ENCODE measurements at regions not wholly inside any gene's neighbourhood (a gene's known extent, or its start where the extent isn't known, plus 50 kb on each side); places are given as distances from the start of the nearest gene placed in this dataset.

DNA sequence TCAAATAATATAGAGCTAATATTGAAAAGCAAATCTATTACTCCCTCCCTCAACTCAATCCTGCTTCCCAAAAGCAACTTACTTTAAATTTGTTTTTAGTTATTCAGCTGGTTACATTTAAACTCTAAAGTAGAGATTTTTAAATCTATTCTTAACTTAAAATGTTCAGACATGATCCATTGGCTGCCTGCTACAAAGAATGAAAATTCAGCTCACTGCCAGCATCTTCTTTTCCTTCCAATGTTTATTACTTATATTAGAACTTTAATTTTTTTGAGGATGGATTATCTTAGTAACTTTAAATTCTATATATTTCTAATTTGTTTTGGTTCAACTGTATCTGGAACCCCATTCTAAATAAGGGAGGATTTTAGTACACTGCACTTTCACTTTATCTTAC, 163.2 kb downstream of the TMEM167A start:
- ATAC-seq (ENCODE audit: insufficient read depth, low read depth) (no peak), DNase-seq (no peak)
- H2AFZ ChIP-seq (ENCODE audit: low read depth, low read length): no peak overlapping the region
- H3K36me3 ChIP-seq (ENCODE audit: insufficient read depth, low read length): no peaks in the 10 kb centered on the region
- peaks cover 45% of the 10 kb centered on the region for H3K4me1 ChIP-seq (ENCODE audit: insufficient read depth, low read length)
- no peaks in the 10 kb centered on the region for H3K27me3 ChIP-seq (ENCODE audit: insufficient read depth, low read length, poor library complexity)
- no peak for TF ChIP-seq EZH2 (IDR thresholded peaks at IDR 0.05; ENCODE audit: borderline replicate concordance, low read depth, low read length, severe bottlenecking)
- TF ChIP-seq, protein P1, sequence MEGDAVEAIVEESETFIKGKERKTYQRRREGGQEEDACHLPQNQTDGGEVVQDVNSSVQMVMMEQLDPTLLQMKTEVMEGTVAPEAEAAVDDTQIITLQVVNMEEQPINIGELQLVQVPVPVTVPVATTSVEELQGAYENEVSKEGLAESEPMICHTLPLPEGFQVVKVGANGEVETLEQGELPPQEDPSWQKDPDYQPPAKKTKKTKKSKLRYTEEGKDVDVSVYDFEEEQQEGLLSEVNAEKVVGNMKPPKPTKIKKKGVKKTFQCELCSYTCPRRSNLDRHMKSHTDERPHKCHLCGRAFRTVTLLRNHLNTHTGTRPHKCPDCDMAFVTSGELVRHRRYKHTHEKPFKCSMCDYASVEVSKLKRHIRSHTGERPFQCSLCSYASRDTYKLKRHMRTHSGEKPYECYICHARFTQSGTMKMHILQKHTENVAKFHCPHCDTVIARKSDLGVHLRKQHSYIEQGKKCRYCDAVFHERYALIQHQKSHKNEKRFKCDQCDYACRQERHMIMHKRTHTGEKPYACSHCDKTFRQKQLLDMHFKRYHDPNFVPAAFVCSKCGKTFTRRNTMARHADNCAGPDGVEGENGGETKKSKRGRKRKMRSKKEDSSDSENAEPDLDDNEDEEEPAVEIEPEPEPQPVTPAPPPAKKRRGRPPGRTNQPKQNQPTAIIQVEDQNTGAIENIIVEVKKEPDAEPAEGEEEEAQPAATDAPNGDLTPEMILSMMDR (IDR thresholded peaks at IDR 0.05; ENCODE audit: borderline replicate concordance, extremely low read depth, low read length, poor library complexity, severe bottlenecking): no peak
- H3K4me2 ChIP-seq (ENCODE audit: insufficient read depth, low read length): no peak overlapping the region
- H3K27ac ChIP-seq (ENCODE audit: low read length): no peak overlapping the region
- no peaks in the 10 kb centered on the region for H4K20me1 ChIP-seq (ENCODE audit: insufficient read depth, low read length)
- peaks cover 8% of the 10 kb centered on the region for H3K9me3 ChIP-seq (ENCODE audit: insufficient read depth, low read length, severe bottlenecking)
- H3K79me2 ChIP-seq (ENCODE audit: insufficient read depth, low read length): no peaks in the 10 kb centered on the region
- no peak overlapping the region for H3K4me3 ChIP-seq (ENCODE audit: low read depth in 1 of 2, low read length in 2 of 2)
- H3K9ac ChIP-seq (ENCODE audit: low read depth, low read length): no peak overlapping the region

DNA sequence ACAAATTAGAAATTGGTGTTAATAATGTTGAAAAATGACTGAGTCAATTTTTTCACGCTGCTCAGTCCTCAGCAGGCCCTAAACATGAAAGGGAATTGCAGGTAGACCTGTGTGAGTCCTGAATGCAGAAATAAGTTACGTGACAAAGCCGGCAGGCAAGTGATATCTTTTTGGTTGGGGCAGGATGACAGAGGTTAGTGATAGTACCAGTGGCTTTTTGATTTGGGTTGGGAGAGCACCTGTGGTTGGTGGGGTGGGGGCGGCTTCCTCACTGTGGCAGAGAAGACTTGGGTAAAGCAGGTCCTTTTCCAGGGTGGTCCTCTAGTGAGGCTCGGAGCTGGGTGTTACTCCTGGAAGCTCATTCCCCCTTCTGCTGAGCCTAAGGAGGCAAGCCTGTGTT, 164.7 kb downstream of the TMEM167A start:
- no peaks in the 10 kb centered on the region for H3K79me2 ChIP-seq (ENCODE audit: insufficient read depth, low read length)
- H3K27ac ChIP-seq (ENCODE audit: low read length): peak overlapping the region; percentile 58
- ATAC-seq (ENCODE audit: insufficient read depth, low read depth) (peak; percentile 28), DNase-seq (peak; percentile 65)
- TF ChIP-seq EZH2 (IDR thresholded peaks at IDR 0.05; ENCODE audit: borderline replicate concordance, low read depth, low read length, severe bottlenecking): no peak
- TF ChIP-seq, protein P1 (IDR thresholded peaks at IDR 0.05; ENCODE audit: borderline replicate concordance, extremely low read depth, low read length, poor library complexity, severe bottlenecking): no peak
- peak overlapping the region; percentile 27; the same call in 1 of the 2 replicates for H3K4me2 ChIP-seq (ENCODE audit: insufficient read depth, low read length)
- H3K36me3 ChIP-seq (ENCODE audit: insufficient read depth, low read length): no peaks in the 10 kb centered on the region
- H3K9ac ChIP-seq (ENCODE audit: low read depth, low read length): no peak overlapping the region; the same call in 1 of the 2 replicates
- H3K27me3 ChIP-seq (ENCODE audit: insufficient read depth, low read length, poor library complexity): no peaks in the 10 kb centered on the region
- peaks cover 8% of the 10 kb centered on the region for H3K9me3 ChIP-seq (ENCODE audit: insufficient read depth, low read length, severe bottlenecking)
- H3K4me3 ChIP-seq (ENCODE audit: low read depth in 1 of 2, low read length in 2 of 2): no peak overlapping the region
- no peak overlapping the region for H2AFZ ChIP-seq (ENCODE audit: low read depth, low read length)
- H4K20me1 ChIP-seq (ENCODE audit: insufficient read depth, low read length): no peaks in the 10 kb centered on the region
- H3K4me1 ChIP-seq (ENCODE audit: insufficient read depth, low read length): peaks cover 51% of the 10 kb centered on the region

DNA sequence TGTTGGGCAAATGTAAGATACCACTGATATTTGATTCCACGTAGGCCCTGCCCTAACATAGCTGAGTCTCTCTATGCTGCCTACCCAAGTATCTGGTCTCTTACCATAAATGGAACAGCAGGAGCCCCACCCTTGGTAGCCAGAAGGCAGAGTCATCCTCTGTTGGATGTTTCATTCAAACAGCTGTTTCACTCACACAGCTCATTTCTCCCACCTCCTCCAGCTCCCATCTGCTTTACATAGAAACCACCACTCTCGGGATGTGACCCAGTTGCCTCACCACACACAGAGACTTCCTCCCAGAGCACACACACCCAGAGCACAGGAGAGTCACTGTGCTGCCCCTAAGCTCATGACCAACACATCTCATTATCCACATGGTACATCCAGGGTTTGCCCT, 165.3 kb downstream of the TMEM167A start:
- no peak for TF ChIP-seq EZH2 (IDR thresholded peaks at IDR 0.05; ENCODE audit: borderline replicate concordance, low read depth, low read length, severe bottlenecking)
- TF ChIP-seq, protein P1 (IDR thresholded peaks at IDR 0.05; ENCODE audit: borderline replicate concordance, extremely low read depth, low read length, poor library complexity, severe bottlenecking): peak; percentile 4
- H2AFZ ChIP-seq (ENCODE audit: low read depth, low read length): no peak overlapping the region
- H3K27me3 ChIP-seq (ENCODE audit: insufficient read depth, low read length, poor library complexity): no peaks in the 10 kb centered on the region

More for the DNA sequence above, 165.3 kb downstream of the TMEM167A start:
- ATAC-seq (ENCODE audit: insufficient read depth, low read depth): peak; percentile 82
- Histone ChIP-seq H3K27ac (ENCODE audit: low read length) (peak overlapping the region; percentile 78), H3K36me3 (ENCODE audit: insufficient read depth, low read length) (no peaks in the 10 kb centered on the region), H3K4me3 (ENCODE audit: low read depth in 1 of 2, low read length in 2 of 2) (0 out of 4 replicates have a peak overlapping the region, but pooled peaks of 1 of the 2 experiments have one; percentile 6), H3K4me2 (ENCODE audit: insufficient read depth, low read length) (peak overlapping the region; percentile 43), H3K79me2 (ENCODE audit: insufficient read depth, low read length) (no peaks in the 10 kb centered on the region), H3K9ac (ENCODE audit: low read depth, low read length) (no peak overlapping the region), H3K4me1 (ENCODE audit: insufficient read depth, low read length) (peaks cover 53% of the 10 kb centered on the region), H4K20me1 (ENCODE audit: insufficient read depth, low read length) (no peaks in the 10 kb centered on the region), H3K9me3 (ENCODE audit: insufficient read depth, low read length, severe bottlenecking) (peaks cover 8% of the 10 kb centered on the region)
- peak; percentile 84 for DNase-seq

All from DND-41 (cell line).